ENCODE measurements at regions not wholly inside any gene's neighbourhood (a gene's known extent, or its start where the extent isn't known, plus 50 kb on each side); places are given as distances from the start of the nearest gene placed in this dataset.

DNA sequence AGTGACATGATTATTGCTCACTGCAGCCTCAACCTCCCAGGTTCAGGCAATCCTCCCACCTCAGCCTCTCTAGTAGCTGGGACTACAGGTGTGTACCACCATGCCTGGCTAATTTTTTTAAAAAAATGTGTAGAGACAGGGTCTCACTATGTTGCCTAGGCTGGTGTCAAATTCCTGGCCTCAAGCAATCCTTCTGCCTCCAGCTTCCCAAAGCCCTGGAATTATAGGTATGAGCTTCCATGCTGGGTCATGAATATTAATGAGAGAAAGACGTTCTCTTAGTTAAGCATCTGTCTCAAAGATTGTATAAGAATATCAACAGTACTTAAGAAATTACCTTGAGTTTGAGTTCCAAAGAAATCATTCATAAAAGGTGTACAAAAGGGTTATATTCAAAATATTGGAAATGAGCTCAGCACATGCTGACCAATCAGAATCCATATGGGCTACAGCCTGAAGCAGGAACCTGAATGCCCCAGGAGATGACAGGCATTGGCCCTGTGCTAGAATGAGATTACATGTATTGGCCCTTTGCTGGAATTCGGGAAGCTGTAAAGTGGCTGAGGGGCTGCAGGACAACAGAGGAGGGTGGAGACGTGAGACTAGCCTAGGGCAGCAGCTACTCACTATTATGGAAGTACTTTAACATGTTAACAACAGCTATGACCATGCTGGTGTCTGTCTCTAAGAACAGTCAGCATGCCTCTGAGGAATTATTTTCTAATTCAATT, 157.0 kb upstream of the CPNE8 start:
- no peaks in the 10 kb centered on the region for H3K27me3 ChIP-seq (ENCODE audit: low read length)
- no peaks in the 10 kb centered on the region for H4K20me1 ChIP-seq (ENCODE audit: low read depth, low read length)
- no peaks in the 10 kb centered on the region for H3F3A ChIP-seq (ENCODE audit: insufficient read depth)
- no peaks in the 10 kb centered on the region for H3K9me3 ChIP-seq (ENCODE audit: insufficient read depth, low read length)
- H3K9me2 ChIP-seq (replicated peaks; ENCODE audit: insufficient read depth, low read length): no peaks in the 10 kb centered on the region
- no peaks in the 10 kb centered on the region for H3K79me2 ChIP-seq (ENCODE audit: insufficient read depth, low read length)
- TF ChIP-seq, protein P1, sequence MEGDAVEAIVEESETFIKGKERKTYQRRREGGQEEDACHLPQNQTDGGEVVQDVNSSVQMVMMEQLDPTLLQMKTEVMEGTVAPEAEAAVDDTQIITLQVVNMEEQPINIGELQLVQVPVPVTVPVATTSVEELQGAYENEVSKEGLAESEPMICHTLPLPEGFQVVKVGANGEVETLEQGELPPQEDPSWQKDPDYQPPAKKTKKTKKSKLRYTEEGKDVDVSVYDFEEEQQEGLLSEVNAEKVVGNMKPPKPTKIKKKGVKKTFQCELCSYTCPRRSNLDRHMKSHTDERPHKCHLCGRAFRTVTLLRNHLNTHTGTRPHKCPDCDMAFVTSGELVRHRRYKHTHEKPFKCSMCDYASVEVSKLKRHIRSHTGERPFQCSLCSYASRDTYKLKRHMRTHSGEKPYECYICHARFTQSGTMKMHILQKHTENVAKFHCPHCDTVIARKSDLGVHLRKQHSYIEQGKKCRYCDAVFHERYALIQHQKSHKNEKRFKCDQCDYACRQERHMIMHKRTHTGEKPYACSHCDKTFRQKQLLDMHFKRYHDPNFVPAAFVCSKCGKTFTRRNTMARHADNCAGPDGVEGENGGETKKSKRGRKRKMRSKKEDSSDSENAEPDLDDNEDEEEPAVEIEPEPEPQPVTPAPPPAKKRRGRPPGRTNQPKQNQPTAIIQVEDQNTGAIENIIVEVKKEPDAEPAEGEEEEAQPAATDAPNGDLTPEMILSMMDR (IDR thresholded peaks at IDR 0.05; ENCODE audit: insufficient read depth, low read length, poor library complexity, severe bottlenecking): no peak
- no peak for TF ChIP-seq EZH2phosphoT487 (conservative IDR thresholded peaks at IDR 0.05; ENCODE audit: low read length)
- H3K27ac ChIP-seq (ENCODE audit: low read depth, low read length): no peak overlapping the region
- H3K9ac ChIP-seq (ENCODE audit: low read length): no peak overlapping the region
- H3K4me2 ChIP-seq (ENCODE audit: low read depth, low read length, poor library complexity, severe bottlenecking): no peak overlapping the region
- H2AFZ ChIP-seq (ENCODE audit: low read depth, low read length, severe bottlenecking): no peak overlapping the region
- no peak overlapping the region for H3K4me3 ChIP-seq (ENCODE audit: insufficient read depth, low read length, poor library complexity, severe bottlenecking)
- H3K36me3 ChIP-seq (ENCODE audit: low read length): no peaks in the 10 kb centered on the region

DNA sequence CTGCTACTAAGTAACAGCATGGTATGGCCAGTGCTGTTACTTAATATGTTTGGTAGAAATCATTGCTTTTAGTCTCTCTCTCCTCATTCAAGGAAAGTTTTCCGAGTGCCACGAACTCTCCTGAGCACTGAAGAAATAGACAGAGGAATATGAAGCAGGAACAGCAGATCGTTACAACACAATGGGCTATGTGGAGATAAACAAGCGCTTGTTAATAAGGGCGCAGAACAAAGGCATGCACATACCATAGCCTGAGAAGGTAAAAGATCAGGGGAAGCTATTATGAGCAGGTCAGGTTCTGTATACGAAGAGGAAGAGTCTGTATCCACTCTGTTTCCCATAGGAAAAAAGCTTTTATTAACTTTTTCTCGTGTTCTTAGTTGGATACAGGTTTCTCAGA, 156.2 kb upstream of the CPNE8 start:
- H3K36me3 ChIP-seq (ENCODE audit: low read length): no peaks in the 10 kb centered on the region
- TF ChIP-seq EZH2phosphoT487 (conservative IDR thresholded peaks at IDR 0.05; ENCODE audit: low read length): no peak
- TF ChIP-seq, protein P1 (IDR thresholded peaks at IDR 0.05; ENCODE audit: insufficient read depth, low read length, poor library complexity, severe bottlenecking): no peak
- H3F3A ChIP-seq (ENCODE audit: insufficient read depth): no peaks in the 10 kb centered on the region
- H3K4me2 ChIP-seq (ENCODE audit: low read depth, low read length, poor library complexity, severe bottlenecking): no peak overlapping the region
- H3K9ac ChIP-seq (ENCODE audit: low read length): no peak overlapping the region
- H3K4me3 ChIP-seq (ENCODE audit: insufficient read depth, low read length, poor library complexity, severe bottlenecking): no peak overlapping the region
- no peaks in the 10 kb centered on the region for H3K79me2 ChIP-seq (ENCODE audit: insufficient read depth, low read length)
- no peaks in the 10 kb centered on the region for H3K27me3 ChIP-seq (ENCODE audit: low read length)
- H3K27ac ChIP-seq (ENCODE audit: low read depth, low read length): no peak overlapping the region
- H2AFZ ChIP-seq (ENCODE audit: low read depth, low read length, severe bottlenecking): no peak overlapping the region
- H3K9me3 ChIP-seq (ENCODE audit: insufficient read depth, low read length): no peaks in the 10 kb centered on the region
- H4K20me1 ChIP-seq (ENCODE audit: low read depth, low read length): no peaks in the 10 kb centered on the region
- H3K9me2 ChIP-seq (replicated peaks; ENCODE audit: insufficient read depth, low read length): no peaks in the 10 kb centered on the region

DNA sequence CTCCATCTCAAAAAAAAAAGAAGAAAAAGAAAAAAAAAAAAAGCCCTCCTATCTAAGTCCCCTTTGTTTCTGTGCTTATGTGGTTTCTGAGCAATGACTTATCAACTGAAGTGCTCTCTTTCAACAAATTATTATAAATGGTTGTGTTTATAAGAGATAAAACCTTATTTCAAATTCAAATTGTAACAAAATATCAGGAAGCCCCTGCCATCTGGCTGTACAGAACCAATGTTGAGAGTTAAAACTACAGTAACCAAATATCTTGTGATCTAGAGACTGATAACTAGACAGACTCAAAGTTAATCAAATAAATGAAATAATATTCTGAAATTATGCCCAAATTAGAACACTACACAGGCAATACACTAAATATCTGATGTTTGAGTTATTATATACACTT, 143.0 kb upstream of the CPNE8 start:
- TF ChIP-seq, protein P1 (IDR thresholded peaks at IDR 0.05; ENCODE audit: insufficient read depth, low read length, poor library complexity, severe bottlenecking): no peak
- TF ChIP-seq EZH2phosphoT487 (conservative IDR thresholded peaks at IDR 0.05; ENCODE audit: low read length): no peak
- H3K79me2 ChIP-seq (ENCODE audit: insufficient read depth, low read length): no peaks in the 10 kb centered on the region
- no peaks in the 10 kb centered on the region for H3K9me2 ChIP-seq (replicated peaks; ENCODE audit: insufficient read depth, low read length)
- no peak overlapping the region for H3K9ac ChIP-seq (ENCODE audit: low read length)
- no peaks in the 10 kb centered on the region for H3K9me3 ChIP-seq (ENCODE audit: insufficient read depth, low read length)
- H3K36me3 ChIP-seq (ENCODE audit: low read length): no peaks in the 10 kb centered on the region
- no peaks in the 10 kb centered on the region for H3F3A ChIP-seq (ENCODE audit: insufficient read depth)
- no peak overlapping the region for H3K27ac ChIP-seq (ENCODE audit: low read depth, low read length)
- H4K20me1 ChIP-seq (ENCODE audit: low read depth, low read length): no peaks in the 10 kb centered on the region
- H2AFZ ChIP-seq (ENCODE audit: low read depth, low read length, severe bottlenecking): no peak overlapping the region
- H3K4me2 ChIP-seq (ENCODE audit: low read depth, low read length, poor library complexity, severe bottlenecking): no peak overlapping the region
- no peak overlapping the region for H3K4me3 ChIP-seq (ENCODE audit: insufficient read depth, low read length, poor library complexity, severe bottlenecking)
- no peaks in the 10 kb centered on the region for H3K27me3 ChIP-seq (ENCODE audit: low read length)

Measured in SU-DHL-6 (cell line).